HG02870 (cell line): ENCODE measurements at regions not wholly inside any gene's neighbourhood (a gene's known extent, or its start where the extent isn't known, plus 50 kb on each side); places are given as distances from the start of the nearest gene placed in this dataset.

Experiments used
- ATAC-seq: cut with Tn5 transposase; IDR thresholded peaks from one replicate; pipeline ENCODE4 v1.9.1; 2021; ENCODE audit warnings: mild to moderate bottlenecking, moderate library complexity; ENCODE audit not compliant: unreplicated experiment

- ATAC-seq: no peak
Observed at GRCh38 chr6:125489579-125490285, 188.0 kb upstream of the HDDC2 start.

- ATAC-seq: no peak
Observed at GRCh38 chr6:125491860-125492618, 190.3 kb upstream of the HDDC2 start.

GRCh38 chr6:125498606-125499005 is 196.8 kb upstream of the HDDC2 start:
- ATAC-seq: no peak

- ATAC-seq: no peak
Observed at GRCh38 chr6:125499535-125499934, 197.8 kb upstream of the HDDC2 start.

- no peak for ATAC-seq
Observed at GRCh38 chr6:125503181-125503580, 201.4 kb upstream of the HDDC2 start.

GRCh38 chr6:125507987-125508655 is 206.4 kb upstream of the HDDC2 start:
- ATAC-seq: no peak

- ATAC-seq: no peak
Observed at GRCh38 chr6:125508793-125509192, 207.0 kb upstream of the HDDC2 start.

GRCh38 chr6:125509477-125509876 is 207.7 kb upstream of the HDDC2 start:
- ATAC-seq: no peak

GRCh38 chr6:125510405-125510804 is 208.6 kb upstream of the HDDC2 start:
- ATAC-seq: no peak

- no peak for ATAC-seq
Observed at GRCh38 chr6:125511809-125512396, 210.1 kb upstream of the HDDC2 start.

- peak; percentile 79 for ATAC-seq
Observed at GRCh38 chr6:125512621-125513020, 210.9 kb upstream of the HDDC2 start.

GRCh38 chr6:125513978-125514377 is 212.2 kb upstream of the HDDC2 start:
- no peak for ATAC-seq

- no peak for ATAC-seq
Observed at GRCh38 chr6:125516644-125517043, 214.9 kb upstream of the HDDC2 start.

- ATAC-seq: no peak
Observed at GRCh38 chr6:125519367-125519766, 217.6 kb upstream of the HDDC2 start.

GRCh38 chr6:125524356-125524755 is 222.6 kb upstream of the HDDC2 start:
- no peak for ATAC-seq

- no peak for ATAC-seq
Observed at GRCh38 chr6:125526007-125526720, 223.3 kb upstream of the HEY2 start.

- ATAC-seq: no peak
Observed at GRCh38 chr6:125528621-125529041, 220.8 kb upstream of the HEY2 start.

GRCh38 chr6:125529061-125529460 is 220.4 kb upstream of the HEY2 start:
- no peak for ATAC-seq

- ATAC-seq: no peak
Observed at GRCh38 chr6:125533710-125534397, 215.6 kb upstream of the HEY2 start.
